Stimulated activated effector memory CD8-positive, alpha-beta T cell treated with anti-CD3 and anti-CD28 coated beads, Interleukin-12 subunit alpha, Interleukin-12 subunit beta, amount 100 ng/mL, for 72 hours (primary cell): ENCODE measurements at regions not wholly inside any gene's neighbourhood (a gene's known extent, or its start where the extent isn't known, plus 50 kb on each side); places are given as distances from the start of the nearest gene placed in this dataset.

Experiments
- ATAC-seq: fragments of 150-1000 bp; cut with Tn5 transposase; 2 replicates; pipeline ENCODE4 v1.10.0; 2021
- DNase-seq, 2 donors: peaks; one replicate each; pipeline ENCODE4 v3.0.0; 2021 to 2022; ENCODE audit warnings: low spot score in 2 of 2
- H3K27ac Mint-ChIP-seq: one replicate; pipeline ENCODE4 v1.8.0; 2022; ENCODE audit warnings: mild to moderate bottlenecking, mixed read lengths
- H3K36me3 Mint-ChIP-seq: one replicate; pipeline ENCODE4 v1.8.0; 2022; ENCODE audit warnings: mild to moderate bottlenecking, mixed read lengths
- H3K4me1 Mint-ChIP-seq: one replicate; pipeline ENCODE4 v1.8.0; 2022; ENCODE audit warnings: mixed read lengths
- H3K4me3 Mint-ChIP-seq: one replicate; pipeline ENCODE4 v1.8.0; 2022; ENCODE audit warnings: mild to moderate bottlenecking, mixed read lengths
- H3K9me3 Mint-ChIP-seq: one replicate; pipeline ENCODE4 v1.8.0; 2022; ENCODE audit warnings: mixed read lengths

DNA sequence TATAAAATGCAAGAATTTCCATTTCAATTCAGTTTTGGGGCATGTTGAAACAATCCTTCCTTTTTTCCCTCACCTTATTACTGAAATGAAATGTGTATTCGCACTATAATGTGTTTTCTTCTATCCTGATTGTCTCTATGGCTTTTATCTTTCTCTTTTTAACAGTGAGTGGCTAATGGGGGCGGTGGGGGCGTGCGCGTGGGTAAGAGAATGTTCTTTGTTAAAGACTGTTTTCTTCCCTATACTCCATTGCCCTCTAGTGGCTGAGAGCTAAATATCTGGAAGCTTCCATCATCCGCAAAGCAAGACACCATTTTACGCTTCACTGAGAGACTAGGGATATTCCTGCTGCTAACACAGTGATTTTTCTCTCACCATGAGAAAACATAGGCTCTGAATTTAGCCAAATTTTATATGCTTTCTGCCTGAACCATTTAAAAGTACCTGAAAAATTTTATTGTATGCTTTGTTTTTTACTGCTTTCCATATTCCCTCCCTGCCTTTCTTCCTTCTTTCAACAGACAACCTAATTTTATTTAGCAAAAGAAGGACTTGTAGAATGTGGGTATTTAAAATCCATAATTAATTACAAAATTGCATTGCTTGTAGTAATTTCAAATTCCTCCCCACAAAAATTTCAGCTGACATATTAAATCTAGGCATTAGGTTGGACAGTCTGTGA lies 194.0 kb downstream of the GASK1B start:
- Mint-ChIP-seq H3K4me1 (peaks cover 6% of the 10 kb centered on the region), H3K36me3 (no peaks in the 10 kb centered on the region), H3K9me3 (peaks cover 3% of the 10 kb centered on the region), H3K27ac (no peak overlapping the region), H3K4me3 (no peak overlapping the region)
- ATAC-seq (no peak), DNase-seq (no peak)

DNA sequence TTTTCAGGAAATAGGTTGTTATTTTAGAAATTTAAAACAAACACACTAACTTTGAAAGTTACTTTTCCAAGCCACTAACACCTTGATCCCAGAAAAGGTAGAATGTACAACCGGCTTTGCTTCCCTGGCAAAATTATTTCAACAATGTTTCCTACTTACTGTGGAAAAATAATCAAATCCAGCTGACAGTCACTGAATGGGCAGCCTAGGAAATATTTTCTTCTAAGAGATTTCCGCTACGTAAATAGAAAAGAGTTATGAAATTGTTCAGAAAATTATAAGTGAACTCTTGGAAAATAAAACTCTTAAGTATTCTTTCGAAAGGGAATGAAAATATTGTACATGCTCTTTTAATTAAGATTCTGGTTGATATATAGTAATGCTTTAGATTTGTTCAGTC lies 195.7 kb downstream of the GASK1B start:
- ATAC-seq (no peak), DNase-seq (no peak)
- no peak overlapping the region for H3K27ac Mint-ChIP-seq
- H3K36me3 Mint-ChIP-seq: no peaks in the 10 kb centered on the region
- peaks cover 6% of the 10 kb centered on the region for H3K4me1 Mint-ChIP-seq
- H3K9me3 Mint-ChIP-seq: no peaks in the 10 kb centered on the region
- no peak overlapping the region for H3K4me3 Mint-ChIP-seq

DNA sequence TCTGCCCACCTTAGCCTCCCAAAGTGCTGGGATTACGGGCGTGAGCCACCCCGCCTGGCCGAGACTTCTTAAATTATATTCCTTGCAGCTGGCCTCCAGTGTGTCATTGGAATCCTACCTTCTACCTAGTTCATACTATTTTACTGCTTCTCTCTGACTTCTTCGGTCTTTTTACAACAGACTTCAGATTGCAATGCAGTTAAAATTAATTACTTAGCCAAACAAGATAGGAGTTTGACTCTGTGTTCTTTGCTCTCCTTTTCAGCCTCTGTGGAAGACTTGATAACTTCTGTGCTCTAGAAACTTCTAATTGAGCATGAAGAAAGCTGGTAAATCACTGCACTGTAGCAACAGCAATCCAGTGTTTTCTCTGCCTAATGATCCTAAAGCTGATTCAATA lies 199.5 kb downstream of the GASK1B start:
- Mint-ChIP-seq H3K4me1 (no peaks in the 10 kb centered on the region), H3K27ac (no peak overlapping the region), H3K9me3 (no peaks in the 10 kb centered on the region), H3K36me3 (no peaks in the 10 kb centered on the region), H3K4me3 (no peak overlapping the region)
- no peak for ATAC-seq
- DNase-seq: no peak

DNA sequence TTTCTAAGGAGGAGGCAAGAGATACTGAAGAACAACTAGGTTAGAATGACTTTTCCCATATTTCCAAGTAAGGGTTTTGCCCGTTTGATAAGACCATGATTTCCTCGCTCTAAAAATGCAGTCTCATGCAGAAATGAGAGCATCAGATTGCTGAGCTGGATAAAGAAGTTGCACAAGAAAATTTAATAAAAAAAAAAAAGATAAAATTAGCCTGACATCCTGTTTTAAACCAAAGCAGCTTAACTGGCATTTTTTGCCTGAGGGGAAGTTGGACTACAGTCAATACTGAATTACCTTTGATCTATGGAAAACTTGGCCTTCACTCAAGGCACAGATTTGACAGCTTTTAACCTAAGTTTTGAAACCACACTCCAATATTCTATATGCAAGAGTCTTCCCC lies 208.4 kb downstream of the GASK1B start:
- H3K27ac Mint-ChIP-seq: no peak overlapping the region
- ATAC-seq (no peak), DNase-seq (no peak)
- H3K9me3 Mint-ChIP-seq: no peaks in the 10 kb centered on the region
- H3K4me1 Mint-ChIP-seq: no peaks in the 10 kb centered on the region
- H3K36me3 Mint-ChIP-seq: no peaks in the 10 kb centered on the region
- no peak overlapping the region for H3K4me3 Mint-ChIP-seq

DNA sequence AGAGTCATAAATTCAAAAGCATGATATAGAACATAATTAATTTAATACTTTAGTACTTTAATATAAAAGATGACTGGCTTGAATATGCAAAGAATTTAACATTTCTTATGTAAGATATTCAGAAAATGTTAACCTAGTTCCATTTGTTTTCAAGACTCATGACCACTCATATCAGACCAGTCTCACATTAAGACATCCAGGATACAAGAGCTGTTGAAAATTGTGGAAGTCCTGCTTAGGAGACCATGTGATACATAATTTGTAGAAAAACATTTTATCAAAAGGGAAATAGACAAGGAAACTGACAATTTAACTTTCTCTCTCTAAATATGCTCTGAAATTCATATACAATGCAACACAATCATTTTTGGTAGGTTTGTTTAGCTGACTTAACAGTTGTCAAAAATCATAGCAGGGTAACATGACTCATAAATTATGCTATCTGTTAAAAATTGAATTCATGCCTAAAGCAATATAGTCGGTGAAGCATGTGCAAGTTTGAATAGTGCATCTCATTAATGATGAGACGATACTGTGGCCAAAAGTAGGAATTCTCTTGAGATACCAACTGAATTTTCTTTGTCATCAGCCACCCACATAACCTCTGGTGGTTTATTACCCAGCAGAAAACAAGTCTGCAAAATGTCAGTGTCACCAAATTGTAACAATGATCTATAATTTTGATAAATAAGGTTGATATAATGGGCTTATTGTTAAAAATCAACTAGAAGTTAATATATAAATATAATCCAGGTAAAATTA lies 211.4 kb downstream of the GASK1B start:
- no peak overlapping the region for H3K27ac Mint-ChIP-seq
- no peak overlapping the region for H3K4me3 Mint-ChIP-seq
- H3K9me3 Mint-ChIP-seq: no peaks in the 10 kb centered on the region
- no peak for DNase-seq
- no peaks in the 10 kb centered on the region for H3K4me1 Mint-ChIP-seq
- H3K36me3 Mint-ChIP-seq: no peaks in the 10 kb centered on the region
- no peak for ATAC-seq

DNA sequence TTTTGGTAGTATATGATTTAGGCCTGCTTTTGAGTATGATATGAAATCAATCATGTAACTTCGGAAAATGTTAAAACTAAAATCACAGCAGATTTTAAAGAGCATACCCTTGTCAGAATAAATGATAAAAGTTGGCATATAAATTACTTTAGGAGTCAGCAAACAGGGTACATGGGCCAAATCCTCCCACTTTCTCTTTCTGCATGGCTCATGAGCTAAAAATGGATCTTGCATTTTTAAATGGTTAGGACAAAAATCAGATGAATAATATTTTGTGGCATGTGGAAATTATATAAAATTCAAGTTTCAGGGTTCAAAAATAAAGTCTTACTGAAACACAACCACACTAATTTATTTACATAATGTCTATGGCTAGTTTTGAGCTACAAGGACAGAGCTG lies 214.9 kb downstream of the GASK1B start:
- H3K9me3 Mint-ChIP-seq: no peaks in the 10 kb centered on the region
- H3K4me3 Mint-ChIP-seq: no peak overlapping the region
- H3K27ac Mint-ChIP-seq: no peak overlapping the region
- H3K4me1 Mint-ChIP-seq: no peaks in the 10 kb centered on the region
- no peak for ATAC-seq
- no peak for DNase-seq
- no peaks in the 10 kb centered on the region for H3K36me3 Mint-ChIP-seq

DNA sequence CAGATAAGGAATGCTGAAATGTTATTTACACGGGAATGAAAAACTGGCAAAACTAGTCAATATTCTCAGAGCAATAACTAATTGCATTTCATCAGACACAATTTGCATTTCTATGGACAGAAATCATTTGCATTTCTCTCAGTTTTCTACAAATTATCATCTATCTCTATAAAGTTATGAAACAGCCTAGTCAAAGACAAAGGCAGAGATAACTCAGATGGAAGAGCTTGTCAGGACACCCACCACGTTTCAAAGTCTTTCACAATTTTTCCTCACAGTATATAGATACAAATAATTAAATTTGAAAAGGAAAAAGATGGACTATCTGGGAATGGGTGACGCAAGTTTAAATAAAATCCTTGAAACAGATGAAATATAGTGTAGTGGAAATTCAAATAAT lies 230.8 kb downstream of the GASK1B start:
- Mint-ChIP-seq H3K36me3 (no peaks in the 10 kb centered on the region), H3K9me3 (peaks cover 9% of the 10 kb centered on the region), H3K27ac (no peak overlapping the region), H3K4me3 (no peak overlapping the region), H3K4me1 (no peaks in the 10 kb centered on the region)
- no peak for DNase-seq
- ATAC-seq: no peak

DNA sequence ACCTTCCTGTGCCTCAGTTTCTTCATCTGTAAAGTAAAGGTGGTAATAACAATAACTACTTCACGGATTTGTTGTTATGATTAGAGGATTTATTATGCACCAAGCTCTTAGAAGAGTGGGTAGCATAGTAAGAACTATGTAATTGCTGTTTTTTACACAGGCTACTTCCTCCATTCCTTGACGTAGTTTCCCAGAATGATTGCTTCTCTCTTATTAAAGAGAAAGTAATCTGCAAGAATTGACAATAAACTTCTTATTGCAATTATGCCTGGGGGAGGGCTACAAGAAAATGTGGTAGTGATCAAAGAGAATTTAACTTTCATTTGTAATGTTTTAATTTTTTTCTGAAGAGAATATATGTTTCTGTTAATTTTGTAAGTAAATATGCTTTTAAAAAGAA lies 238.7 kb downstream of the GASK1B start:
- H3K4me1 Mint-ChIP-seq: no peaks in the 10 kb centered on the region
- no peak for DNase-seq
- H3K4me3 Mint-ChIP-seq: no peak overlapping the region
- no peak overlapping the region for H3K27ac Mint-ChIP-seq
- peaks cover 2% of the 10 kb centered on the region for H3K9me3 Mint-ChIP-seq
- no peak for ATAC-seq
- no peaks in the 10 kb centered on the region for H3K36me3 Mint-ChIP-seq

DNA sequence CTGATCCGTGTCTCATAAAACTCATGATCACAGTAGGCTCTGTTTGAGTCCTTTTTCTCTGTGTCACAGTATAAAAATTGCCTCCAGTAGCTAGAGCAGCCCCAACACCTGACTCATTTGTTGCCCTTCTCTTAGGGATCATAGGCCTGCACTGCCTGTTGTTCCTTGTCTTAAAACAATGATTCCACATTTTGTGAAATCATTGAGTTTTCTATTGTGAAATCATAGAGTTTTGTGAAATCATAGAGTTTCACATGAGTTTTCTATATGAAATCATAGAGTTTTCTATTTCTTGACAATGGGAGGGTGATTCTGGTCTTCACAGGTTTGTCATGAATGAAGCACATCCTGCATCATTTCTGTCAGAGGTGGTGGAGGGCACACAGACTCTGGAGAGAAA lies 239.9 kb downstream of the GASK1B start:
- peaks cover 7% of the 10 kb centered on the region for H3K9me3 Mint-ChIP-seq
- no peak overlapping the region for H3K4me3 Mint-ChIP-seq
- H3K4me1 Mint-ChIP-seq: no peaks in the 10 kb centered on the region
- no peak for DNase-seq
- H3K36me3 Mint-ChIP-seq: no peaks in the 10 kb centered on the region
- ATAC-seq: no peak
- H3K27ac Mint-ChIP-seq: no peak overlapping the region

DNA sequence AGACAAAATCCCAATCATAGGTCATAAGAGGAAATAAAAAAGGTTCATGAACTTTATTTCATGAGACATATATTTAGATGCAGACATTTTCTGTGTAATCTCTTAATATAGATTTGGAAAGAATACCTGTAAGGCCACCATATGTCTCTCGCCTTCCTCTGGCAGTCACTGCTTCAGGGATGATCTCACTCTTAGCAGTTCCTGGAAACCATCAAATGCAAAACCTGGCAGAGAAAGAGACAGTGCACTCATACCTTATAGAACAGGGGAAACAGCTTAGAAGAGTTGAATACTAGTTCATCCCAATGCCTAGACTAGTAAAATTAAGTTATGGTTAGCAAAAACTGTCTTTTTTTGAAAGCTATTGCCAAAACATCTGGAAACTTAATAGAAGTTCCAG lies 243.3 kb downstream of the GASK1B start:
- Mint-ChIP-seq H3K27ac (no peak overlapping the region), H3K9me3 (peaks cover 10% of the 10 kb centered on the region), H3K4me3 (no peak overlapping the region), H3K36me3 (no peaks in the 10 kb centered on the region), H3K4me1 (no peaks in the 10 kb centered on the region)
- DNase-seq (no peak), ATAC-seq (no peak)

DNA sequence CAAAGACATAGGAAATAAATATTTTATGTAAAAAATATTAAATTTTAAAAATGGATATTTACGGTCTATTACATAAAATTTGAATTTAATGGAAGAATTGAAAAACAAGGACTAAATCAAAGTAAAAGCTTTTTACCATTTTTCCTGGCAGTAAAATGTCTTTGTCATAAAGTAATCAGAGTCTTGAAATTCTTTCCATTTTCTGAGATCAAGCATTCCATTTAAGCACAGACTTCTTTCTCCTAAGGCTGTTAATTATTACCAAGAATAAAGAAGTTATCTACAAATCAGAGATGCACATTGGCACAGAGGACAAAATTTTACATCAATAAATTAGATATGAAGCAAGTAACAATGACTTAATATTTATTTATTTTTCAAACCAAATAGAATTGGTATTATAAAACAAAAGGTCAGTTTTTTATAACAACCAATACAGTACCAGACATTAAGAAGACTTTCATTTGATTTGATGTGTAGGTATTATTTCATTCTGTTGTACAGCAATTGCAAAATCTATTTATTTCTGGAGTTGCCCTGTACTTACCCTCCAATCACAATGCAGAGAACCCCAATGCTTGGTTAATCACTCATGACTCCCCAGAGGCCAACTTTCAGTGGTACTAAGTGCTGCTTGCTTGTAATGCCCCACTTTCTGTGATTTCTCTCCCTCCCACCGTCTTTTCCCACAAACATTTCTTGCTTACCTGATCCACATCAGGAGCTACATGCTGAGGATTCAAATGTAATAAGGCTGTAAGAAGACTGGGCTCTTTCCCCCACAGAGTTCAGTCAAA lies 254.6 kb downstream of the GASK1B start:
- H3K9me3 Mint-ChIP-seq: peaks cover 15% of the 10 kb centered on the region
- no peaks in the 10 kb centered on the region for H3K36me3 Mint-ChIP-seq
- H3K4me1 Mint-ChIP-seq: no peaks in the 10 kb centered on the region
- no peak for DNase-seq
- no peak overlapping the region for H3K4me3 Mint-ChIP-seq
- ATAC-seq: no peak
- H3K27ac Mint-ChIP-seq: no peak overlapping the region

DNA sequence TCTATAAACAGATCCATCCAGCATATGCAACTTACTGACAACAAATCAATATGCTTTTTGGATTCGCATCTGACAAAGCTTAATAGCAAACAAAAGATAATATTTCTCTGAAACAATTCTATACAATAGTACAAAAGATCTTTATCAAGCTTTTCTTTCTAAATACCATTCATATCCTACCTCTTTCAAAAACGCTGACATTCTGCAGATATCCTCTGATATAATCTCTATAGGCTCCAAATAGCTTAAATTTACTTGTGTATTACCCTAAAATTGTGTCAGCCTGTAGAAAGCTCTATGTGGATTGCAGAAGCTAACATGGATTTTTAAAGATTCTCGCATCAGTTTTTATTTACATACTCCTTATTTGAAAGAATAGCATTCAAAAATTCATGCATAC lies 260.6 kb downstream of the GASK1B start:
- DNase-seq: no peak
- no peaks in the 10 kb centered on the region for H3K4me1 Mint-ChIP-seq
- H3K27ac Mint-ChIP-seq: no peak overlapping the region
- no peak overlapping the region for H3K4me3 Mint-ChIP-seq
- H3K9me3 Mint-ChIP-seq: peaks cover 8% of the 10 kb centered on the region
- no peaks in the 10 kb centered on the region for H3K36me3 Mint-ChIP-seq
- no peak for ATAC-seq

DNA sequence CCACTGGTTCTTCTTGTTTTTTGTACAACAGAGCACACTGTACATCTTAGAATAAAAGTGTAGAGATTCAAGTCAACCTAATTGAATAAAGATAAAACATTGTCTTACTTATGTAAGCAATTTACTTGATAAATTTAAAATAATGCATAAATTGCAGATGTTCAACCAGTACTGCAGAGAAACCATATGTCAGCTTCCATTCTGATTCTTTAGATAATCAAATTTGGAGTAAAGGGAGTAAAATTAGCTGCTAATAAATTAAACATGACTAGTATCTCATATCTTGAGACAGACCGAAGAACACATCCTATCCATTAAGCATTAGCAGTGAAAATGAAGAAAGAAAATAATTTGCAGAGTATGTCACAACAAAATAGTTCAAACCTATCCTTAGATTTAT lies 261.2 kb downstream of the GASK1B start:
- Mint-ChIP-seq H3K9me3 (peaks cover 8% of the 10 kb centered on the region), H3K36me3 (no peaks in the 10 kb centered on the region), H3K4me1 (no peaks in the 10 kb centered on the region), H3K4me3 (no peak overlapping the region), H3K27ac (no peak overlapping the region)
- DNase-seq: no peak
- ATAC-seq: no peak

DNA sequence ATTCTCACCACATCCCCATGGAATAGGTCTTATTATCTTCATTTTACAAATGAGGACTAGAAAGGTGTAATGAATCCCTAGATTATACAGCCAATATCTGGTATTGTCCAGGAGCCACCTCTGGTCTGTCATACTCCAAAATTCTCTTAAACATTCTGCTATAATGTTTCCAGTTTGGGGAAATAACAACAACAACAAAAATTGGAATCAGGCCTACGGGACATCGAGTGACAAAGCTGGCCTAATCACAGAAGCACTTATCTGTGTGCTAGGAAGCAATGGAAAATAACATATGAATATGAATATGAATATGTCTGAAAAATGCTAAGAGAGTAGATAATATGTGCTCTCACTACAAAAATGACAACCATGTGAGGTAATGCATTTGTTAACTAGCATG lies 264.1 kb downstream of the GASK1B start:
- H3K4me1 Mint-ChIP-seq: no peaks in the 10 kb centered on the region
- no peak overlapping the region for H3K4me3 Mint-ChIP-seq
- peaks cover 5% of the 10 kb centered on the region for H3K9me3 Mint-ChIP-seq
- H3K27ac Mint-ChIP-seq: no peak overlapping the region
- ATAC-seq (no peak), DNase-seq (no peak)
- H3K36me3 Mint-ChIP-seq: no peaks in the 10 kb centered on the region

DNA sequence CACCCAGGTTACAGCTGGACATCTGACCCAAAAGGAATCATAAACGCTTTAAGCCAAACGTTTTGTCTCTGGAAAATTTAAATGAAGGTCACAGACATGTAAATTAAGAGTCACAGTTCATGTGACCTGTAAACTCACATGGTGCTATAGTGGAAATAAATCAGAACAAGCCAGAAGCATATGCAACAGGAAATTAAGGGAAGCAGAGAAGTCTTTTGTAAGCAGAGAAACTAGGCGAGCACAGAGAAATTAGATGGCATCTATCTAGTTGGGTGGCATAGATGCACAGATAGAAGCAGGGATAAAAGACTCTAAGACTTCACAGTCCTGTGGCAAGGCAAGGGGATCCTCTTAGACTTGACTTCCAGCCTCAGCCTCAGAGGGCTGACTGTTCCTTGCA lies 264.8 kb downstream of the GASK1B start:
- H3K9me3 Mint-ChIP-seq: peaks cover 5% of the 10 kb centered on the region

More for the DNA sequence above, 264.8 kb downstream of the GASK1B start:
- DNase-seq (no peak), ATAC-seq (no peak)
- H3K36me3 Mint-ChIP-seq: no peaks in the 10 kb centered on the region
- no peak overlapping the region for H3K4me3 Mint-ChIP-seq
- H3K4me1 Mint-ChIP-seq: no peaks in the 10 kb centered on the region
- H3K27ac Mint-ChIP-seq: no peak overlapping the region
